ENCODE measurements at regions not wholly inside any gene's neighbourhood (a gene's known extent, or its start where the extent isn't known, plus 50 kb on each side); places are given as distances from the start of the nearest gene placed in this dataset.
A peak's percentile ranks its signal among the peaks of the same experiment; 100 is the strongest.

GRCh38 chr7:152564656-152565250 is 111.2 kb downstream of the XRCC2 start:
- Mint-ChIP-seq H3K4me3 (no peak overlapping the region), H3K4me1 (peaks cover 3% of the 10 kb centered on the region), H3K27me3 (peaks cover 5% of the 10 kb centered on the region), H3K27ac (no peak overlapping the region), H3K9me3 (ENCODE audit: insufficient read depth) (no peaks in the 10 kb centered on the region)
- Histone ChIP-seq H3K27ac (ENCODE audit: low read length in 2 of 2) (no peak overlapping the region), H3K79me2 (ENCODE audit: control insufficient read depth, insufficient read depth, low read length) (no peaks in the 10 kb centered on the region), H3K9ac (ENCODE audit: low read length) (no peak overlapping the region), H3K4me1 (ENCODE audit: control insufficient read depth in 2 of 2, insufficient read depth in 2 of 2, low read length in 2 of 2) (no peaks in the 10 kb centered on the region), H3K27me3 (replicated peaks in 1 of 4; ENCODE audit: control extremely low read depth in 1 of 4, control insufficient read depth in 3 of 4, insufficient read depth in 4 of 4, low read length in 3 of 4) (peaks cover 0 to 2% (median 0%) of the 10 kb centered on the region in 4 experiments), H3K36me3 (replicated peaks in 1 of 2; ENCODE audit: control extremely low read depth in 1 of 2, control insufficient read depth in 1 of 2, extremely low read depth in 1 of 2, insufficient read depth in 2 of 2, low read length in 1 of 2) (no peaks in the 10 kb centered on the region), H2AFZ (ENCODE audit: insufficient read depth, low read depth, low read length, poor library complexity, severe bottlenecking) (peak overlapping the region; percentile 56), H3K4me3 (ENCODE audit: control extremely low read depth in 1 of 5, extremely low read depth in 1 of 5, insufficient read depth in 1 of 5, low read depth in 2 of 5, low read length in 4 of 5) (no peak overlapping the region), H3K4me2 (replicated peaks; ENCODE audit: low read depth, low read length, poor library complexity, severe bottlenecking) (no peak overlapping the region), H4K20me1 (ENCODE audit: control insufficient read depth, insufficient read depth, low read length, poor library complexity, severe bottlenecking) (no peaks in the 10 kb centered on the region), H3K9me3 (ENCODE audit: control extremely low read depth in 1 of 3, control insufficient read depth in 2 of 3, insufficient read depth in 1 of 3, low read length in 2 of 3) (no peaks in the 10 kb centered on the region)
- intact Hi-C loops (cut with micrococcal nuclease): no loop called here
- 45% methylated on average over 3 of the region's 8 CpGs for WGBS (ENCODE audit: insufficient coverage)
- ChIA-PET POLR2A (no interaction called here), CTCF (no interaction called here)
- TF ChIP-seq EZH2 (IDR thresholded peaks at IDR 0.05; ENCODE audit: borderline replicate concordance, insufficient read depth, low read depth, low read length, poor library complexity, severe bottlenecking): no peak
- TF ChIP-seq, protein P1, sequence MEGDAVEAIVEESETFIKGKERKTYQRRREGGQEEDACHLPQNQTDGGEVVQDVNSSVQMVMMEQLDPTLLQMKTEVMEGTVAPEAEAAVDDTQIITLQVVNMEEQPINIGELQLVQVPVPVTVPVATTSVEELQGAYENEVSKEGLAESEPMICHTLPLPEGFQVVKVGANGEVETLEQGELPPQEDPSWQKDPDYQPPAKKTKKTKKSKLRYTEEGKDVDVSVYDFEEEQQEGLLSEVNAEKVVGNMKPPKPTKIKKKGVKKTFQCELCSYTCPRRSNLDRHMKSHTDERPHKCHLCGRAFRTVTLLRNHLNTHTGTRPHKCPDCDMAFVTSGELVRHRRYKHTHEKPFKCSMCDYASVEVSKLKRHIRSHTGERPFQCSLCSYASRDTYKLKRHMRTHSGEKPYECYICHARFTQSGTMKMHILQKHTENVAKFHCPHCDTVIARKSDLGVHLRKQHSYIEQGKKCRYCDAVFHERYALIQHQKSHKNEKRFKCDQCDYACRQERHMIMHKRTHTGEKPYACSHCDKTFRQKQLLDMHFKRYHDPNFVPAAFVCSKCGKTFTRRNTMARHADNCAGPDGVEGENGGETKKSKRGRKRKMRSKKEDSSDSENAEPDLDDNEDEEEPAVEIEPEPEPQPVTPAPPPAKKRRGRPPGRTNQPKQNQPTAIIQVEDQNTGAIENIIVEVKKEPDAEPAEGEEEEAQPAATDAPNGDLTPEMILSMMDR (IDR thresholded peaks at IDR 0.05): no peak
- ATAC-seq (ENCODE audit: low read depth): no peak
- DNase-seq: no peak

DNA sequence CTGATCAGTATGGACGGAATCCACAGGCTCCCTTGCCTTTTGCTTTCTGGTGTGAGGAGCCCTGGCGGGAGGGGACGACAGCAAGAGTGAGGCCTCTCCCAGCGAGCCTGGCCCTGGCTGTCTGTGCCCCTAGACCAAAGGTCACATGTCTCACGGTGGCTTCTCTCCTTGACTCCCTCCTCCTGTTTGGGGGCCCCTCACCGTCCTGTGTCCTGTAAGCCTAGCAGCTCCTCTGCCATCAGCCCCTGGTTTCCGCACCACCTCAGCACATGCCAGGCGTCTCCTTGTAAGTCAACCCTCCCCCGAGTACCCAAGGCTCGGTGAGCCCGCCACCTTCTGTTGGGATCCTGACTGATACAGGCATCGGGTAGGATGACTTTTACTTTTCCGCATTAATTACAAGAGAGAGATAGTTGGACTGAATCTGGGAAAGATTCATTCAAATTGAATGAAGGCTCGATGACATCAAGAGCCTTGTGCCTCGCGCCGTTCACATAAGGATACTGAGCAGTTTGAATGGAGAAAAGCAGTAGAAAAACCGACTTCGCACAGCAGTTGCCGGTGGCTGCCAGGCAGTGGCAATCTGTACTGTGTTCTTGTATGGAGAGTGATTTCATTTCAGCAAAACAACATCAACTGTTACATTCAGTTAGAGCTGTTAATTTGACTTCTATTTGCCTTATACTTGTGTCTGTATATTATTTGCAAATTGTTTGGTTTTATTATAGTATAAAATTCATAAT is 119.8 kb downstream of the XRCC2 start:
- H3K4me1 Mint-ChIP-seq: no peaks in the 10 kb centered on the region
- no peak for ATAC-seq (ENCODE audit: low read depth)
- POLR2A ChIA-PET: no interaction called here

More for the DNA sequence above, 119.8 kb downstream of the XRCC2 start:
- no peak for TF ChIP-seq EZH2 (IDR thresholded peaks at IDR 0.05; ENCODE audit: borderline replicate concordance, insufficient read depth, low read depth, low read length, poor library complexity, severe bottlenecking)
- TF ChIP-seq, protein P1 (IDR thresholded peaks at IDR 0.05): no peak
- H3K27ac ChIP-seq (ENCODE audit: low read length in 2 of 2): no peak overlapping the region
- intact Hi-C loops (cut with micrococcal nuclease): no loop called here
- Mint-ChIP-seq H3K27ac (no peak overlapping the region), H3K9me3 (ENCODE audit: insufficient read depth) (no peaks in the 10 kb centered on the region), H3K27me3 (no peaks in the 10 kb centered on the region), H3K4me3 (no peak overlapping the region)
- peaks cover 0 to 2% (median 0%) of the 10 kb centered on the region in 3 donors for H3K9me3 ChIP-seq (ENCODE audit: control extremely low read depth in 1 of 3, control insufficient read depth in 2 of 3, insufficient read depth in 1 of 3, low read length in 2 of 3)
- no peaks in the 10 kb centered on the region for H4K20me1 ChIP-seq (ENCODE audit: control insufficient read depth, insufficient read depth, low read length, poor library complexity, severe bottlenecking)
- no peaks in the 10 kb centered on the region for H3K27me3 ChIP-seq (replicated peaks in 1 of 4; ENCODE audit: control extremely low read depth in 1 of 4, control insufficient read depth in 3 of 4, insufficient read depth in 4 of 4, low read length in 3 of 4)
- H3K4me3 ChIP-seq (ENCODE audit: control extremely low read depth in 1 of 5, extremely low read depth in 1 of 5, insufficient read depth in 1 of 5, low read depth in 2 of 5, low read length in 4 of 5): no peak overlapping the region
- 94% methylated on average over 15 of the region's 20 CpGs for WGBS (ENCODE audit: insufficient coverage)
- no peaks in the 10 kb centered on the region for H3K4me1 ChIP-seq (ENCODE audit: control insufficient read depth in 2 of 2, insufficient read depth in 2 of 2, low read length in 2 of 2)
- no peak overlapping the region for H2AFZ ChIP-seq (ENCODE audit: insufficient read depth, low read depth, low read length, poor library complexity, severe bottlenecking)
- DNase-seq: no peak
- CTCF ChIA-PET: interaction anchor here (0.7 kb wide), 1 partner anchor 48 kb away, joined by 4 read pairs; no protein-coding TSS in a partner anchor
- no peaks in the 10 kb centered on the region for H3K79me2 ChIP-seq (ENCODE audit: control insufficient read depth, insufficient read depth, low read length)
- H3K36me3 ChIP-seq (replicated peaks in 1 of 2; ENCODE audit: control extremely low read depth in 1 of 2, control insufficient read depth in 1 of 2, extremely low read depth in 1 of 2, insufficient read depth in 2 of 2, low read length in 1 of 2): no peaks in the 10 kb centered on the region
- no peak overlapping the region for H3K9ac ChIP-seq (ENCODE audit: low read length)
- H3K4me2 ChIP-seq (replicated peaks; ENCODE audit: low read depth, low read length, poor library complexity, severe bottlenecking): no peak overlapping the region

Data from B cell (primary cell).